GM19324 (cell line): ENCODE measurements at regions not wholly inside any gene's neighbourhood (a gene's known extent, or its start where the extent isn't known, plus 50 kb on each side); places are given as distances from the start of the nearest gene placed in this dataset.
"Not testable (repeated sequence)": the region's sequence is repeated elsewhere in the genome, so short reads cannot be mapped to it uniquely, and the experiment has no call there.

Experiments
- ATAC-seq: cut with Tn5 transposase; IDR thresholded peaks from one replicate; pipeline ENCODE4 v1.9.1; 2021; ENCODE audit warnings: mild to moderate bottlenecking, moderate library complexity; ENCODE audit not compliant: unreplicated experiment, low FRiP score

- ATAC-seq: no peak
These were observed 881.4 kb downstream of the DIPK2A start for GRCh38 chr3:144852999-144853398.

DNA sequence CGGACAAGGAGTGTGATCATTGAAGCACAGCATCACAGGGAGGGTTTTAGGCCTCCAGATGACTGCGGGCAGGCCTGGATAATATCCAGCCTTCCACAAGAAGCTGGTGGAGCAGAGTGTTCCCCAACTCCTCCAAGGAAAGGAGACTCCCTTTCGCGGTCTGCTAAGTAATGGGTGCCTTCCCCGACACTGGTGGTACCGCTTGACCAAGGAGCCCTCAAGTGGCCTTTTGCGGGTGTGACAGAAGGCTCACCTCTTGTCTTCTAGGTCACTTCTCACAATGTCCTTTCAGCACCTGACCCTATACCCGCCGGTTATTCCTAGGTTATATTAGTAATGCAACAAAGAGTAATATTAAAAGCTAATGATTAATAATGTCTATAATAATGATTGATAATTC, 882.4 kb downstream of the DIPK2A start:
- not testable (repeated sequence) for ATAC-seq

DNA sequence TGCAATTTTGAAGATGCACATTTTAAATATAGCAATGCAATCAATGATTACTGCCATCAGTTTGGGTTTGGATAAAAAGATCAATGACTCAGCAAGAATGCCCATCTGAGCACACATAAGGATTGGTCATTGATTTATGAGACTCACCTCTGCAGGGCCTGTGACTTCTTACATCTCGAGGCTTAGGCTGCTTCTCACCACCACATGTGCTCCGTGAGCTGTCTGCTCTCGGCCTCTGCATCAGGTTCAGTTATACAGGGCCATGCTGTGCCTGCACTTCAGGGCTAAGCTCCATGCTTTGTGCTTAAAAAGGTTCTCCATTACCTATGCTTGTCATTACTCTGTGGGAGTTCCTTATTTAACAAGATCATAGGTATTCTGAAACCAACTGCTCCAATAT, 887.5 kb downstream of the DIPK2A start:
- ATAC-seq: no peak

- ATAC-seq: no peak
These were observed 893.0 kb downstream of the DIPK2A start for GRCh38 chr3:144864646-144865045.

DNA sequence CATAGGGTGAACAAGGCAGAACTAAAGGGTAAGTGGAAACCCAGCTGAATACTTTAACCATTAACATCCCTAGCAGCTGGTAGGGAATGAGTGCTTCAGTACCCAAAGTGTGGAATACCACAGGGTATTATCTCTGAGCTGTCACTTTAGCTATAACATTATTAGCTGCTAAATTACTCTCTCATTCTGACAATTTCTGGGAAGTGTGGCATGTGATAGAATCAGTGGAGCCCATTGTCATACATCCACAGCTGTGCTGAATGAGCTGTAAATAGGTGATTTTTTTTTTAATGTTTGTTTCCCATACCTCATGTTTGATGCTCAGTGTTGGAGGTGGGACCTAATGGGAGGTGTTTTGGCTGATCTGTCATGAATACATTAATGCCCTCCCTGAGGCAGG, 894.3 kb downstream of the DIPK2A start:
- no peak for ATAC-seq

- ATAC-seq: no peak
These were observed 894.9 kb downstream of the DIPK2A start for GRCh38 chr3:144866476-144866875.

DNA sequence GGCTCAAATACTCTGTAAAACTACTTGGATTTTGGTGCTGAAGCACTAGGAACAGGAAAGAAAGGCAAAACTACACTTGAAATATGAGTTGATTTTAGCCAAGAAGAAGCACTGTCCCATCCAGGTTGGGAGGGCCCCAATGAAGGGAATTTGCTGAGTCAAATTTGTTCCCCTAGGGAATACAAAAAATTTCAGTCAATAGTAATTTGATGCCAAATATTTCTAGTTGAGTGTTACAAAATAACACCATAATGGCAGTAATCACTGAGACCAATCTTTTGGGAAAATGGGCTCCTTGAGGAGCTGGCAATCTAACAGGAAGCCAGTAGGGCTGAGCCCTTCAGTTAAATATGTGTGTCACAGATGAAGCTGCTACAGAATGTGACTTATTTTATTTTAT, 896.9 kb downstream of the DIPK2A start:
- ATAC-seq: no peak

DNA sequence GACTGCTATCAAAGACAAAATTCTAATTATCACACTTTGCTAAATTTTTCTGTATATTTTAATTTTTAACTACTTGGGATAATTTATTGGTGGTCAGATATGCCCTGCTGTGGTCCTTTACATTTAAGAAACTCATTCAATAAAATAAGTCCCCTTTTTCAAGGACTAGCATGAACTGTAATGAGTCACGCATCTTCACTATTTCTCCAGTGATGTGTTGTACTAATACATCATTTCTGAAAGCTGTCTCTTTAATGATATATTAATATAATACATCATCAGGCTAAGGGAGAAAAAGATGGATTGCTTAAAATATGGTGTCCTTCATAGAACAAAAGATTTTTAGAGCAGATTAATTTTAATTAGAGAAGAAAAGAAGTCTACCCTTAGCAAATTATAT, 901.4 kb downstream of the DIPK2A start:
- no peak for ATAC-seq

DNA sequence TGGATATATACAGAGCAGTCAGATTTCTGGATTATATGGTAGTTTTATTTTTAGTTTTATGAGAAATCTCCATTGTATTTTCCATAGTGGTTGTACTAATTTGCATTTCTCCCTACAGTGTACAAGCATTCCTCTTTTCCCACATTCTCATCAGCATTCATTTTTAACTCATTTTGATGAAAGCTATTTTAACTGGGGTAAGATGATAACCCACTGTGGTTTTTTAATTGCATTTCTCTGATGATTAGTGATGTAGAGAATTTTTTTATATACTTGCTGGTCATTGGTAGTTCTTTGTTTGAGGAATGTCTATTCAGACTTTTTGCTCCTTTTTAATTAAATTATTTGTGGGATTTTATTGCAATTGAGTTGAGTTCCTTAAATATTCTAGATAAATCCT, 903.6 kb downstream of the DIPK2A start:
- ATAC-seq: no peak

DNA sequence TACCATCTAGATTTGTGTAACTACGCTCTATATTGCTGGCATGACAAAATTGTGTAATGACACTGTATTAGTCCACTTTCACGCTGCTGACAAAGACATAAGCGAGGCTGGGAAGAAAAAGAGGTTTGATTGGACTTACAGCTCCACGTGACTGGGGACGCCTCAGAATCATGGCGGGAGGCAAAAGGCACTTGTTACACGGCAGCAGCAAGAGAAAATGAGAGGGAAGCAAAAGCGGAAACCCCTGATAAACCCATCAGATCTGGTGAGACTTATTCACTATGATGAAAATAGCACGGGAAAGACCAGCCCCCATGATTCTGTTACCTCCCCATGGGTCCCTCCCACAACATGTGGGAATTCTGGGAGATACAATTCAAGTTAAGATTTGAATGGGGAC, 905.7 kb downstream of the DIPK2A start:
- ATAC-seq: no peak

- no peak for ATAC-seq
These were observed 908.1 kb downstream of the DIPK2A start for GRCh38 chr3:144879701-144880100.

GRCh38 chr3:144893980-144894379, 922.4 kb downstream of the DIPK2A start:
- ATAC-seq: no peak

DNA sequence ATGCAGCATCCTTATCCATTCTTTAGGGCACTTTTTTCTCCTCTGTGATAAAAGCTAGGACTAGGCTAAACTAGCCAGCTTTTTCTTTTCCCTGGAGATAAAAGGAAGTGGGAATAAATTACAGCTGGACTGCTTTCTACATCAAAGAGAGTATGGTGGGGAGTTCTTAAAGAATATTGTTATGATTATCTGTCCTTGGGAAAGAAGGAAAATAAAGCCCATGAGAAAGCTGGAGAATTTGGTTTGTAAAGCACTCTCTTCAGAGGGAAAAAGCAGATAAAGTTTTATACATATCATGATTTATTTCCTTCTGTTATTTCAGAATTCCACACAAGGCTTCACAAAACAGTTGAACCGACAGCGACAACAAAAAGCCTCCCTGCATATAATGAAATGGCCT, 923.0 kb downstream of the DIPK2A start:
- no peak for ATAC-seq

DNA sequence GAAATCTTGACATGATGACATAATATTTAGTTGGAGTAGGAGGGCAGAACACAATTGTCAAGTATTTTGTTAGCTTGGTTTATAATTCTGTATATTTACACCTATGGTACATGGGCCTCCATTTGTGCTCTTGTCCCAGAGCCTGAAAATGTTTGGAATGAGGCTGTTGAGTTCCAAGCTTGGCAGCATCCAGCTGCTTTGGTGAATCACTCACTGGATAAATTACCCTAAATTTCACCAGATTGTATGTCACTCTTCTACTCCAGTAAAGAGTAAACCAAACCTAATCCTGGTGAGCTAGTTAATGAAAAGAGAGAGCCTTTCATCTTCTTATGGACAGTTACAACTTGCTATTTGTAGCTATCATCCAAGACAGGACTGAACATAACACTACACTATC, 928.7 kb downstream of the DIPK2A start:
- ATAC-seq: no peak

GRCh38 chr3:144907581-144907980, 936.0 kb downstream of the DIPK2A start:
- not testable (repeated sequence) for ATAC-seq

GRCh38 chr3:144912968-144913367, 941.3 kb downstream of the DIPK2A start:
- ATAC-seq: no peak

- ATAC-seq: no peak
These were observed 943.6 kb downstream of the DIPK2A start for GRCh38 chr3:144915202-144915601.

DNA sequence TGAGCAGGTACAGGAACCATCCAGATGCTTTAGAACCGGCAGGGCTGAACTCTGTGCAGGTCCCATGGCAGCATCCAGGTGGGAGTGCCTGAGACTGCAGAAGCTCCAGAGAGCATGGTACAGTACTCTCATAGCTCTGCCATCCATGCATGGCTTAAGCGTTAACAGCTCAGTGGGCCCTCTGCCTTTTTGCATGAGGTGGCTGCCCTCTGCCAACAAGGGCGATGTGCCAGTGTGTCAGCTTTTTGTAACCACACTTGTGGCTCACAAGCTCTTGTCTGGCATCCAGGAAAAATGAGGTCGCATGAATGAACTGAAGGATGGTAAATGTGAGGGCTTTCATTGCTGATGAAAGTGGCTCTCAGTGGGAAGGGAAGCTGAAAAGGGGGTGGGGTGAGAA, 950.1 kb downstream of the DIPK2A start:
- ATAC-seq: no peak

GRCh38 chr3:144923046-144923775, 951.6 kb downstream of the DIPK2A start:
- no peak for ATAC-seq

DNA sequence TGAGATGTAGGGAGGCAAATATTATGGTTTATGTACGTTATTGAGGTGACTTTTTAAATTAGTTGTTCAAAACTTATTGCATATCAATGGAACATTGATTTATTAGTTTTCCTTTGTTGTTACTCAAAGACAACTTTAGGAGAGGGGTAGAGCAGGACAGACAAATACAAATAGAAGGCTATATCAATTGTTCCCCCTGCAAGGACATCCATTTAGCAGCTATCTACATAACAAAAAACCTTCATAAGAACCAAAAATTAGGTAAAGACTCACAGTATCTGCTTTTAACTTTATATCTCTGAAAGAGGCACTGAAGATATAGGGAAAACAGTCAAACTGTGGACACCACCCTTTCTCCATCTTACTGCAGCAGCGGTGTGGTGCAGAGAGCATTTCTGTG, 958.8 kb downstream of the DIPK2A start:
- ATAC-seq: no peak

DNA sequence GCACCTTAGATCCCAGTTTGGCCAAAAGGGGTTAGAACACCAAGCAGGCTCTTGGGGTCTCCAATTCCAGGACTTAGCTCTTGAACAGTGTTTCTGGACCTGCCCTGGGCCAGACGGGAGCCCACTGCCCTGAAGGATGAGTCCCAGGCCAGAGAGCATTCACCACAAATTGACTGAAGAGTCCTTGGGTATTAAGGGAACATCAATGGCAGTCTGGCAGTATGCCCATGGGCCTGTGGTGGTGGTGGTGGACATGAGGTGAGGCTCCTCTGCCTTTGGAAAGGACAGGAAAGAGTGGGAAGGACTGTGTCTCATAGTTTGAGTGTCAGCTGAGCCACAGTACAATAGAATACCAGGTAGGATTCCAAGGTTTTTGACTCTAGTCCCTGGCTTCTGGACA, 960.0 kb downstream of the DIPK2A start:
- no peak for ATAC-seq

DNA sequence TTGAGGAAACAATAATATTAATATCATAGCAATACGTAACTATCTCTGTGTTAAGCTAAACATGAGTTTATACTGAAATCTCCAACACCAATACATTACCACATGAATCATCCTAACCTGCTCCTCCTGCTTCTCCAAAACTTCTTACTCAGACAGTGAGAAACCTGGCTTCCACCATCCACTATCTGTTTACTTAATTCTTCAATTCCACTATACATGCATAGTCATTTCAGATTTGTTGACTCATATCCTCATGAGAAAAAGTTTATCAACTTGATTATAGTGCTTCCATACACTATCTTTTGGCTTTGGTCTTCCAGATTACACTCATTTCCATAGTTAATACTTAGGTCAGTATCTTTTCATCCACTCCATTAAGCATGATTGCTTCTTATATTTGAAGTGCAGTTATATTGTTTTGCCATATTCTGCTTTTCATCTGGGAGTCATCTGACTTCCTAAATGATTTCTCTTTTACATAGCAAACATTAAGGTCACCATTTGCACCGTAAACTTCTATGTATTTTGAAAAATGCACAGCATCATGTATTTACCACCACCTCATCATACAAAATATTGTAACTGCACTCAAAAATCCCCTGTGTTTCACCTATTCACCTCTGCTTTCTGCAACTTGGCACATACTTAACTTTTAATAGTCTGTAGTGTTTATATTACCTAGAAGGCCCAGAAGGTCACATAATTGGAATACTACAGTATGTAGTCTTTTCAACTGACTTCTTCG, 970.6 kb downstream of the DIPK2A start:
- ATAC-seq: no peak
